Suprapubic skin (tissue), 4 donors: ENCODE measurements at regions not wholly inside any gene's neighbourhood (a gene's known extent, or its start where the extent isn't known, plus 50 kb on each side); places are given as distances from the start of the nearest gene placed in this dataset.

Source experiments
- DNase-seq, 2 donors: peaks; one replicate each; pipeline ENCODE4 v3.0.0-alpha.2; 2019; ENCODE audit warnings: low spot score in 2 of 2
- H3K27ac ChIP-seq: fragments of 200-600 bp; sonication (generic); one replicate; pipeline ENCODE4 v1.5.1; 2019
- H3K27me3 ChIP-seq: fragments of 200-600 bp; sonication (generic); one replicate; pipeline ENCODE4 v1.5.1; 2019
- H3K36me3 ChIP-seq: fragments of 200-600 bp; sonication (generic); one replicate; pipeline ENCODE4 v1.5.1; 2019
- H3K4me1 ChIP-seq: fragments of 200-600 bp; sonication (generic); one replicate; pipeline ENCODE4 v1.5.1; 2019
- H3K4me3 ChIP-seq: fragments of 200-600 bp; sonication (generic); one replicate; pipeline ENCODE4 v1.5.1; 2019; ENCODE audit warnings: mild to moderate bottlenecking
- H3K9me3 ChIP-seq: fragments of 200-600 bp; sonication (generic); one replicate; pipeline ENCODE4 v1.5.1; 2019
- CTCF ChIP-seq, 2 donors: fragments of 200-600 bp in 1 of 2; fragments of 450-650 bp in 1 of 2; sonication (generic) in 1 of 2; IDR thresholded peaks; one replicate each; pipeline ENCODE4 v1.5.1; 2016 to 2019; ENCODE audit warnings: antibody characterized with exemption in 2 of 2, mild to moderate bottlenecking in 1 of 2, moderate library complexity in 1 of 2
- EP300 ChIP-seq: sonication (generic); formaldehyde crosslinking; IDR thresholded peaks from one replicate; pipeline ENCODE4 v1.6.1; 2017; ENCODE audit warnings: antibody characterized with exemption
- POLR2A ChIP-seq, 2 donors: fragments of 450-650 bp; IDR thresholded peaks; one replicate each; pipeline ENCODE4 v1.6.1; 2017; ENCODE audit warnings: antibody characterized with exemption in 2 of 2, mild to moderate bottlenecking in 2 of 2, moderate library complexity in 2 of 2
- POLR2AphosphoS5 ChIP-seq, 3 donors: sonication (generic); formaldehyde crosslinking; IDR thresholded peaks; one replicate each; pipeline ENCODE4 v1.6.1; 2017; ENCODE audit warnings: antibody characterized with exemption in 3 of 3
- WGBS: methylation state at CpG from one replicate; pipeline ENCODE4 v1.1.5; 2018; 5-methylcytosine and 5-hydroxymethylcytosine counted together

- no peaks in the 10 kb centered on the region for H3K27me3 ChIP-seq
- no peak for TF ChIP-seq CTCF (IDR thresholded peaks at IDR 0.05)
- no peak for TF ChIP-seq EP300
- TF ChIP-seq POLR2AphosphoS5 (IDR thresholded peaks at IDR 0.05): no peak
- TF ChIP-seq POLR2A (IDR thresholded peaks at IDR 0.05): no peak
- H3K36me3 ChIP-seq: no peaks in the 10 kb centered on the region
- no peak overlapping the region for H3K4me3 ChIP-seq
- no peak for DNase-seq
- H3K9me3 ChIP-seq: no peaks in the 10 kb centered on the region
- H3K27ac ChIP-seq: no peak overlapping the region
- H3K4me1 ChIP-seq: no peaks in the 10 kb centered on the region
Observed at GRCh38 chr12:60335745-60336144, 739.9 kb downstream of the SLC16A7 start.

- WGBS: 77% methylated on average over 5 of the region's 5 CpGs
- H3K27ac ChIP-seq: no peak overlapping the region
- H3K4me1 ChIP-seq: no peaks in the 10 kb centered on the region
- no peak overlapping the region for H3K4me3 ChIP-seq
- no peaks in the 10 kb centered on the region for H3K27me3 ChIP-seq
- no peak for DNase-seq
- TF ChIP-seq POLR2AphosphoS5 (IDR thresholded peaks at IDR 0.05): no peak
- TF ChIP-seq CTCF (IDR thresholded peaks at IDR 0.05): no peak
- TF ChIP-seq EP300: no peak
- H3K9me3 ChIP-seq: no peaks in the 10 kb centered on the region
- no peaks in the 10 kb centered on the region for H3K36me3 ChIP-seq
Observed at GRCh38 chr12:60337839-60338549, 742.2 kb downstream of the SLC16A7 start.

GRCh38 chr12:60345442-60345841, 749.6 kb downstream of the SLC16A7 start:
- Histone ChIP-seq H3K36me3 (no peaks in the 10 kb centered on the region), H3K27ac (no peak overlapping the region), H3K4me3 (no peak overlapping the region), H3K4me1 (no peaks in the 10 kb centered on the region), H3K9me3 (no peaks in the 10 kb centered on the region), H3K27me3 (no peaks in the 10 kb centered on the region)
- 39% methylated on average over 1 of the region's 1 CpG for WGBS
- no peak for TF ChIP-seq EP300
- TF ChIP-seq CTCF (IDR thresholded peaks at IDR 0.05): no peak
- TF ChIP-seq POLR2AphosphoS5 (IDR thresholded peaks at IDR 0.05): no peak
- TF ChIP-seq POLR2A (IDR thresholded peaks at IDR 0.05): no peak
- no peak for DNase-seq

- H3K4me1 ChIP-seq: no peaks in the 10 kb centered on the region
- no peak overlapping the region for H3K27ac ChIP-seq
- no peaks in the 10 kb centered on the region for H3K27me3 ChIP-seq
- H3K36me3 ChIP-seq: no peaks in the 10 kb centered on the region
- TF ChIP-seq POLR2AphosphoS5 (IDR thresholded peaks at IDR 0.05): no peak
- TF ChIP-seq CTCF (IDR thresholded peaks at IDR 0.05): no peak
- no peak for TF ChIP-seq EP300
- no peak for TF ChIP-seq POLR2A (IDR thresholded peaks at IDR 0.05)
- no peak for DNase-seq
- H3K9me3 ChIP-seq: no peaks in the 10 kb centered on the region
- WGBS: 38% methylated on average over 3 of the region's 3 CpGs
- no peak overlapping the region for H3K4me3 ChIP-seq
Observed at GRCh38 chr12:60349232-60349978, 753.6 kb downstream of the SLC16A7 start.

GRCh38 chr12:60387356-60387755, 791.5 kb downstream of the SLC16A7 start:
- no peak overlapping the region for H3K27ac ChIP-seq
- no peaks in the 10 kb centered on the region for H3K27me3 ChIP-seq
- no peaks in the 10 kb centered on the region for H3K36me3 ChIP-seq
- WGBS: 98% methylated on average over 12 of the region's 12 CpGs
- no peak for TF ChIP-seq POLR2AphosphoS5 (IDR thresholded peaks at IDR 0.05)
- TF ChIP-seq POLR2A (IDR thresholded peaks at IDR 0.05): no peak
- no peak for TF ChIP-seq CTCF (IDR thresholded peaks at IDR 0.05)
- TF ChIP-seq EP300: no peak
- H3K4me3 ChIP-seq: no peak overlapping the region
- no peaks in the 10 kb centered on the region for H3K4me1 ChIP-seq
- DNase-seq: no peak
- H3K9me3 ChIP-seq: peaks cover 9% of the 10 kb centered on the region
